HEK293T (cell line): ENCODE measurements at regions not wholly inside any gene's neighbourhood (a gene's known extent, or its start where the extent isn't known, plus 50 kb on each side); places are given as distances from the start of the nearest gene placed in this dataset.

Source experiments
- BHLHE40 ChIP-seq: fragments of 450-650 bp; IDR thresholded peaks from 2 replicates; pipeline ENCODE4 v1.6.1; 2016; ENCODE audit warnings: mild to moderate bottlenecking, moderate library complexity, borderline replicate concordance
- L3MBTL2 ChIP-seq: fragments of 450-650 bp; conservative IDR thresholded peaks from 2 replicates; pipeline ENCODE4 v1.6.1; 2016; ENCODE audit warnings: mild to moderate bottlenecking
- SP1 ChIP-seq: fragments of 450-650 bp; IDR thresholded peaks from 2 replicates; pipeline ENCODE4 v1.6.1; 2017
- ZNF384 ChIP-seq: fragments of 450-650 bp; IDR thresholded peaks from 2 replicates; pipeline ENCODE4 v1.6.1; 2016

- TF ChIP-seq L3MBTL2 (no peak), ZNF384 (no peak), SP1 (no peak), BHLHE40 (no peak)
These were observed 423.2 kb downstream of the PYDC2 start for GRCh38 chr3:191884132-191884531.
